ENCODE measurements at regions not wholly inside any gene's neighbourhood (a gene's known extent, or its start where the extent isn't known, plus 50 kb on each side); places are given as distances from the start of the nearest gene placed in this dataset.
A peak's percentile ranks its signal among the peaks of the same experiment; 100 is the strongest.

- no peak for TF ChIP-seq CTCF (conservative IDR thresholded peaks at IDR 0.05)
- no peak overlapping the region for H3K27ac ChIP-seq
Measured at GRCh38 chr2:236774171-236774570, 204.5 kb downstream of the ACKR3 start.

- H3K27ac ChIP-seq = no peak overlapping the region
- no peak for TF ChIP-seq CTCF (conservative IDR thresholded peaks at IDR 0.05)
Measured at GRCh38 chr2:236775511-236775910, 205.9 kb downstream of the ACKR3 start.

- no peak for TF ChIP-seq CTCF (conservative IDR thresholded peaks at IDR 0.05)
- peak overlapping the region; percentile 51 for H3K27ac ChIP-seq
Measured at GRCh38 chr2:236776206-236776605, 206.6 kb downstream of the ACKR3 start.

GRCh38 chr2:236776695-236777251 is 207.1 kb downstream of the ACKR3 start:
- H3K27ac ChIP-seq = peak overlapping the region; percentile 51
- no peak for TF ChIP-seq CTCF (conservative IDR thresholded peaks at IDR 0.05)

- H3K27ac ChIP-seq = peak overlapping the region; percentile 51
- TF ChIP-seq CTCF (conservative IDR thresholded peaks at IDR 0.05) = no peak
Measured at GRCh38 chr2:236777408-236777807, 207.8 kb downstream of the ACKR3 start.

GRCh38 chr2:236781933-236782816 is 212.6 kb downstream of the ACKR3 start:
- TF ChIP-seq CTCF (conservative IDR thresholded peaks at IDR 0.05) = no peak
- H3K27ac ChIP-seq = no peak overlapping the region

- H3K27ac ChIP-seq = no peak overlapping the region
- TF ChIP-seq CTCF (conservative IDR thresholded peaks at IDR 0.05) = no peak
Measured at GRCh38 chr2:236782938-236783337, 213.3 kb downstream of the ACKR3 start.

Measured in VCaP (cell line).